Cardiac muscle cell (in vitro differentiated cells and primary cell): ENCODE measurements at regions not wholly inside any gene's neighbourhood (a gene's known extent, or its start where the extent isn't known, plus 50 kb on each side); places are given as distances from the start of the nearest gene placed in this dataset.
A peak's percentile ranks its signal among the peaks of the same experiment; 100 is the strongest.
"Not testable (repeated sequence)": the region's sequence is repeated elsewhere in the genome, so short reads cannot be mapped to it uniquely, and the experiment has no call there.

Source experiments
- DNase-seq, 2 donors: peaks; one replicate each; pipeline versions ENCODE4 v3.0.0 to v3.0.0-alpha.2; 2010 to 2017; ENCODE audit warnings: low read depth in 1 of 2, low spot score in 1 of 2
- H3K27ac ChIP-seq: fragments of 200-600 bp; sonication (generic); 2 replicates; pipeline ENCODE4 v1.5.1; 2016
- H3K27me3 ChIP-seq: fragments of 200-600 bp; sonication (generic); 2 replicates; pipeline ENCODE4 v1.6.0; 2016; ENCODE audit warnings: control low read depth
- H3K36me3 ChIP-seq: fragments of 200-600 bp; sonication (generic); 2 replicates; pipeline ENCODE4 v1.5.1; 2016; ENCODE audit warnings: control low read depth
- H3K4me1 ChIP-seq: fragments of 200-600 bp; sonication (generic); 2 replicates; pipeline ENCODE4 v1.8.1; 2017; ENCODE audit warnings: low read depth, mild to moderate bottlenecking, mixed run types
- H3K4me3 ChIP-seq: fragments of 200-600 bp; sonication (generic); 2 replicates; pipeline ENCODE4 v1.5.1; 2016; ENCODE audit warnings: mild to moderate bottlenecking
- H3K9me3 ChIP-seq: fragments of 200-600 bp; sonication (generic); 2 replicates; pipeline ENCODE4 v1.5.1; 2017; ENCODE audit warnings: low read depth, mild to moderate bottlenecking, control low read depth
- CTCF ChIP-seq: IDR thresholded peaks from 2 replicates; pipeline ENCODE4 v1.5.1; 2012; ENCODE audit warnings: low read depth, mild to moderate bottlenecking, low read length

GRCh38 chr6:67689329-67689728, 945.8 kb upstream of the ADGRB3 start:
- Histone ChIP-seq H3K4me1 (no peaks in the 10 kb centered on the region), H3K4me3 (no peak overlapping the region), H3K27me3 (no peaks in the 10 kb centered on the region), H3K9me3 (no peaks in the 10 kb centered on the region), H3K27ac (no peak overlapping the region), H3K36me3 (no peaks in the 10 kb centered on the region)
- no peak for TF ChIP-seq CTCF
- no peak for DNase-seq

- TF ChIP-seq CTCF: no peak
- Histone ChIP-seq H3K9me3 (no peaks in the 10 kb centered on the region), H3K4me3 (no peak overlapping the region), H3K27ac (no peak overlapping the region), H3K4me1 (no peaks in the 10 kb centered on the region), H3K27me3 (no peaks in the 10 kb centered on the region), H3K36me3 (no peaks in the 10 kb centered on the region)
- no peak for DNase-seq
Observed at GRCh38 chr6:67687396-67687795, 947.7 kb upstream of the ADGRB3 start.

- DNase-seq, H3K27ac ChIP-seq, H3K27me3 ChIP-seq, H3K4me1 ChIP-seq, H3K36me3 ChIP-seq, H3K9me3 ChIP-seq, H3K4me3 ChIP-seq: not testable (repeated sequence)
Observed at GRCh38 chr6:67686225-67686624, 948.9 kb upstream of the ADGRB3 start.

- Histone ChIP-seq H3K27ac (no peak overlapping the region), H3K27me3 (no peaks in the 10 kb centered on the region), H3K4me1 (no peaks in the 10 kb centered on the region), H3K36me3 (no peaks in the 10 kb centered on the region), H3K9me3 (no peaks in the 10 kb centered on the region), H3K4me3 (no peak overlapping the region)
- TF ChIP-seq CTCF: no peak
- peak in 1 of 2 donors; percentile 46 for DNase-seq
Observed at GRCh38 chr6:67683960-67684359, 951.1 kb upstream of the ADGRB3 start.

GRCh38 chr6:67680297-67680932, 954.7 kb upstream of the ADGRB3 start:
- H3K9me3 ChIP-seq: no peaks in the 10 kb centered on the region
- H3K27ac ChIP-seq: no peak overlapping the region
- H3K4me1 ChIP-seq: no peaks in the 10 kb centered on the region
- no peaks in the 10 kb centered on the region for H3K36me3 ChIP-seq
- no peak for DNase-seq
- no peak overlapping the region for H3K4me3 ChIP-seq
- TF ChIP-seq CTCF: no peak
- H3K27me3 ChIP-seq: no peaks in the 10 kb centered on the region

GRCh38 chr6:67679566-67680296, 955.4 kb upstream of the ADGRB3 start:
- Histone ChIP-seq H3K27me3 (no peaks in the 10 kb centered on the region), H3K27ac (no peak overlapping the region), H3K36me3 (no peaks in the 10 kb centered on the region), H3K9me3 (no peaks in the 10 kb centered on the region), H3K4me3 (no peak overlapping the region), H3K4me1 (no peaks in the 10 kb centered on the region)
- DNase-seq: no peak
- no peak for TF ChIP-seq CTCF
